GM18511 (cell line): ENCODE measurements at regions not wholly inside any gene's neighbourhood (a gene's known extent, or its start where the extent isn't known, plus 50 kb on each side); places are given as distances from the start of the nearest gene placed in this dataset.
"Not testable (repeated sequence)": the region's sequence is repeated elsewhere in the genome, so short reads cannot be mapped to it uniquely, and the experiment has no call there.

Experiments used
- ATAC-seq: cut with Tn5 transposase; IDR thresholded peaks from one replicate; pipeline ENCODE4 v1.9.1; 2021; ENCODE audit warnings: mild to moderate bottlenecking, moderate library complexity; ENCODE audit not compliant: unreplicated experiment

GRCh38 chr13:90246687-90247345 is 1100.7 kb upstream of the MIR17HG start:
- ATAC-seq: no peak

- no peak for ATAC-seq
These were observed 1093.7 kb upstream of the MIR17HG start for GRCh38 chr13:90253806-90254205.

- no peak for ATAC-seq
These were observed 1093.0 kb upstream of the MIR17HG start for GRCh38 chr13:90254437-90254836.

- ATAC-seq: no peak
These were observed 1090.7 kb upstream of the MIR17HG start for GRCh38 chr13:90256746-90257145.

- ATAC-seq: no peak
These were observed 1089.4 kb upstream of the MIR17HG start for GRCh38 chr13:90258129-90258528.

GRCh38 chr13:90261343-90261742 is 1086.1 kb upstream of the MIR17HG start:
- ATAC-seq: no peak

GRCh38 chr13:90270226-90270625 is 1077.3 kb upstream of the MIR17HG start:
- ATAC-seq: no peak

GRCh38 chr13:90272356-90272755 is 1075.1 kb upstream of the MIR17HG start:
- ATAC-seq: no peak

- no peak for ATAC-seq
These were observed 1071.3 kb upstream of the MIR17HG start for GRCh38 chr13:90276216-90276615.

GRCh38 chr13:90278231-90278630 is 1069.3 kb upstream of the MIR17HG start:
- ATAC-seq: not testable (repeated sequence)

- no peak for ATAC-seq
These were observed 1065.8 kb upstream of the MIR17HG start for GRCh38 chr13:90281709-90282108.

GRCh38 chr13:90287521-90287920 is 1060.0 kb upstream of the MIR17HG start:
- ATAC-seq: no peak

GRCh38 chr13:90293793-90294361 is 1053.6 kb upstream of the MIR17HG start:
- no peak for ATAC-seq

- no peak for ATAC-seq
These were observed 1048.2 kb upstream of the MIR17HG start for GRCh38 chr13:90299238-90299637.

- no peak for ATAC-seq
These were observed 1047.5 kb upstream of the MIR17HG start for GRCh38 chr13:90300015-90300414.

- ATAC-seq: no peak
These were observed 1045.4 kb upstream of the MIR17HG start for GRCh38 chr13:90302107-90302506.

- ATAC-seq: no peak
These were observed 1041.7 kb upstream of the MIR17HG start for GRCh38 chr13:90305796-90306195.

GRCh38 chr13:90307136-90307535 is 1040.4 kb upstream of the MIR17HG start:
- no peak for ATAC-seq

- no peak for ATAC-seq
These were observed 1039.2 kb upstream of the MIR17HG start for GRCh38 chr13:90308249-90308648.

GRCh38 chr13:90311929-90312328 is 1035.6 kb upstream of the MIR17HG start:
- no peak for ATAC-seq

- ATAC-seq: no peak
These were observed 1032.4 kb upstream of the MIR17HG start for GRCh38 chr13:90315061-90315460.

- ATAC-seq: no peak
These were observed 1026.8 kb upstream of the MIR17HG start for GRCh38 chr13:90320664-90321063.
